HEK293 (cell line): ENCODE measurements at regions not wholly inside any gene's neighbourhood (a gene's known extent, or its start where the extent isn't known, plus 50 kb on each side); places are given as distances from the start of the nearest gene placed in this dataset.

Experiments
- CTCF ChIA-PET: fragments of 350-600 bp; formaldehyde crosslinking; extraction: SDS; loops from one replicate; lab custom pipeline; 2021; ENCODE audit warnings: antibody characterized with exemption; lab: Yijun Ruan, JAX
- POLR2A ChIA-PET: fragments of 300-600 bp; formaldehyde crosslinking; extraction: SDS; loops from one replicate; lab custom pipeline; 2020; ENCODE audit warnings: antibody characterized with exemption, inconsistent platforms; lab: Yijun Ruan, JAX
- H3K27ac ChIP-seq: fragments of 200-500 bp; sonication (Bioruptor generic); 2 replicates; pipeline ENCODE4 v1.5.1; 2014; ENCODE audit warnings: low read depth, low read length, control low read depth, inconsistent platforms; ENCODE audit errors: extremely low read depth
- H3K36me3 ChIP-seq, 2 experiments: fragments of 200-500 bp in 1 of 2; sonication (Bioruptor generic) in 1 of 2; 1 replicate in 1 of 2; 2 replicates in 1 of 2; pipeline ENCODE4 v1.5.1; 2014 to 2017; ENCODE audit warnings: inconsistent platforms in 2 of 2, low read length in 2 of 2; ENCODE audit not compliant: control insufficient read depth in 2 of 2, insufficient read depth in 1 of 2
- H3K4me1 ChIP-seq: fragments of 200-500 bp; sonication (Bioruptor generic); 2 replicates; pipeline ENCODE4 v1.5.1; 2014; ENCODE audit warnings: mild to moderate bottlenecking, low read length, inconsistent platforms; ENCODE audit not compliant: control insufficient read depth, insufficient read depth
- H3K4me3 ChIP-seq: 2 replicates; pipeline ENCODE4 v1.5.1; 2011; ENCODE audit warnings: low read depth, mild to moderate bottlenecking, control low read depth, low read length, moderate library complexity
- H3K9me3 ChIP-seq: fragments of 200-500 bp; sonication (Bioruptor generic); 2 replicates; pipeline ENCODE4 v1.5.1; 2014; ENCODE audit warnings: low read depth, low read length, inconsistent platforms; ENCODE audit not compliant: control insufficient read depth, insufficient read depth
- IKZF3 ChIP-seq: fragments of 450-650 bp; IDR thresholded peaks from 2 replicates; pipeline ENCODE4 v1.5.0; 2018; ENCODE audit warnings: missing biosample characterization, mild to moderate bottlenecking, missing genetic modification characterization, moderate library complexity
- KLF10 ChIP-seq: fragments of 450-650 bp; IDR thresholded peaks from 2 replicates; pipeline ENCODE4 v1.5.1; 2018; ENCODE audit warnings: missing biosample characterization, mild to moderate bottlenecking, missing genetic modification characterization
- PRDM1 ChIP-seq: fragments of 450-650 bp; formaldehyde crosslinking; IDR thresholded peaks from 2 replicates; pipeline ENCODE4; 2016; ENCODE audit warnings: missing biosample characterization, missing genetic modification characterization
- SALL2 ChIP-seq: fragments of 450-650 bp; formaldehyde crosslinking; IDR thresholded peaks from 2 replicates; pipeline ENCODE4 v1.5.0; 2017; ENCODE audit warnings: missing biosample characterization, mild to moderate bottlenecking, missing genetic modification characterization, borderline replicate concordance
- SP7 ChIP-seq: fragments of 450-650 bp; formaldehyde crosslinking; IDR thresholded peaks from 2 replicates; pipeline ENCODE4 v1.5.1; 2016; ENCODE audit warnings: missing biosample characterization, missing genetic modification characterization
- ZBTB1 ChIP-seq: fragments of 450-650 bp; formaldehyde crosslinking; IDR thresholded peaks from 2 replicates; pipeline ENCODE4 v1.5.1; 2016; ENCODE audit warnings: missing biosample characterization, missing genetic modification characterization
- ZNF266 ChIP-seq: fragments of 450-650 bp; formaldehyde crosslinking; IDR thresholded peaks from 2 replicates; pipeline ENCODE4 v1.5.1; 2016; ENCODE audit warnings: missing biosample characterization, missing genetic modification characterization, low read depth
- ZNF335 ChIP-seq: fragments of 450-650 bp; formaldehyde crosslinking; conservative IDR thresholded peaks from 2 replicates; pipeline ENCODE4 v1.5.1; 2016; ENCODE audit warnings: missing biosample characterization, missing genetic modification characterization
- ZNF394 ChIP-seq: fragments of 450-650 bp; formaldehyde crosslinking; IDR thresholded peaks from 2 replicates; pipeline ENCODE4 v1.5.1; 2016; ENCODE audit warnings: missing biosample characterization, missing genetic modification characterization, mild to moderate bottlenecking, moderate library complexity, borderline replicate concordance
- ZNF433 ChIP-seq: fragments of 450-650 bp; formaldehyde crosslinking; IDR thresholded peaks from 2 replicates; pipeline ENCODE4 v1.5.1; 2016; ENCODE audit warnings: missing biosample characterization, missing genetic modification characterization, low read depth
- ZNF555 ChIP-seq: fragments of 450-650 bp; formaldehyde crosslinking; conservative IDR thresholded peaks from 2 replicates; pipeline ENCODE4 v1.5.1; 2017; ENCODE audit warnings: missing biosample characterization, mild to moderate bottlenecking, missing genetic modification characterization, inconsistent platforms
- ZNF624 ChIP-seq: fragments of 450-650 bp; formaldehyde crosslinking; IDR thresholded peaks from 2 replicates; pipeline ENCODE4 v1.5.1; 2017; ENCODE audit warnings: missing biosample characterization, missing genetic modification characterization
- ZNF660 ChIP-seq: fragments of 450-650 bp; IDR thresholded peaks from 2 replicates; pipeline ENCODE4 v1.5.1; 2018; ENCODE audit warnings: missing biosample characterization, mild to moderate bottlenecking, missing genetic modification characterization
- TF ChIP-seq, protein P1 (sequence below): fragments of 450-650 bp; formaldehyde crosslinking; IDR thresholded peaks from 2 replicates; pipeline ENCODE4 v1.5.1; 2016; ENCODE audit warnings: missing biosample characterization, missing genetic modification characterization
- TF ChIP-seq, protein P2 (sequence below): fragments of 450-650 bp; formaldehyde crosslinking; IDR thresholded peaks from 2 replicates; pipeline ENCODE4 v1.5.1; 2016; ENCODE audit warnings: missing biosample characterization, missing genetic modification characterization
- TF ChIP-seq, protein P3 (sequence below): fragments of 450-650 bp; formaldehyde crosslinking; IDR thresholded peaks from 2 replicates; pipeline ENCODE4 v1.5.1; 2017; ENCODE audit warnings: missing biosample characterization, missing genetic modification characterization
- TF ChIP-seq, protein P4 (sequence below): fragments of 450-650 bp; formaldehyde crosslinking; conservative IDR thresholded peaks from 2 replicates; pipeline ENCODE4 v1.5.1; 2016; ENCODE audit warnings: low read depth, missing biosample characterization, missing genetic modification characterization
- TF ChIP-seq, protein P5 (sequence below): fragments of 450-650 bp; formaldehyde crosslinking; IDR thresholded peaks from 2 replicates; pipeline ENCODE4 v1.5.1; 2016; ENCODE audit warnings: missing biosample characterization, missing genetic modification characterization
- TF ChIP-seq, protein P6 (sequence below): sonication (generic); formaldehyde crosslinking; IDR thresholded peaks from 2 replicates; pipeline ENCODE4 v1.8.1; 2022; ENCODE audit warnings: mild to moderate bottlenecking, moderate library complexity, missing genetic modification reagents

DNA sequence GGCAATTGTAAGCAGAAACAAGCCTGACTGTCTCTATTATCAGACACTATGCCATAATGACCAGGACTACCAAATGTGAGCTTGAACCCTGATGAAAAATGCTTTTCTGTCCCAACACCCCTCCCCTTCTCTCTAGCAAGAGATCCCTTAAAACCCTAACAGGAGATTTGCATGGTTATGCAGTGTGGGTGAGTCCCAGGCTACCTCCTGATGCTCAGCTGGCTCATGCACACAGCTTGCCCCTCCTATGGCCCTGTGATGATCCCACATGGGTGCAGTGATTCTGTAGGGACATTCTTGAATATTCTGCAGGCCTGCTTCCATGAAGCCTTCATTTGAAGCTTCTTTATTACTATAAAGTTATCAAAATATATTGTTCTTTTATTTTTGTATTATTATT, 357.4 kb downstream of the AKAIN1 start (continued):
- no peak for TF ChIP-seq SALL2

DNA sequence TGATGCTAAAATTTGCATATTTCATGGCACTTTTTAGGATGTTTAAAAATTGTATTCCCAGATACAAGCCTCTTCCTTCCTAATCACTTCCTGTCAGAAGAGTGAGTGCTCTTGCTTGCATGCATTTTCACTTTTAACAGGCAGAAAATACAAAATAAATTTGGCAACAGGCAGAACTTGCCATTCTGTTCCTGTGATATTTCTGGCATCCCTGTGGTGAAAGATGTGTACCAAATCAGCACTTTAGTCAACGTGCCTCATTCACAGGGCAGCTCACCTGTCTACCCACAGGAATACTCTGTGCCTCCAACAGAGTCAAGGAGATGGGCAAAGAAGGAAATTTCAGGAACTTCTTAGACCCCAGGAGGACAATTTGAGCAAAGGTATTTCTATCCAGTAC, 360.9 kb downstream of the AKAIN1 start:
- TF ChIP-seq IKZF3 (tag by site-specific recombination), result no peak
- TF ChIP-seq, protein P1, sequence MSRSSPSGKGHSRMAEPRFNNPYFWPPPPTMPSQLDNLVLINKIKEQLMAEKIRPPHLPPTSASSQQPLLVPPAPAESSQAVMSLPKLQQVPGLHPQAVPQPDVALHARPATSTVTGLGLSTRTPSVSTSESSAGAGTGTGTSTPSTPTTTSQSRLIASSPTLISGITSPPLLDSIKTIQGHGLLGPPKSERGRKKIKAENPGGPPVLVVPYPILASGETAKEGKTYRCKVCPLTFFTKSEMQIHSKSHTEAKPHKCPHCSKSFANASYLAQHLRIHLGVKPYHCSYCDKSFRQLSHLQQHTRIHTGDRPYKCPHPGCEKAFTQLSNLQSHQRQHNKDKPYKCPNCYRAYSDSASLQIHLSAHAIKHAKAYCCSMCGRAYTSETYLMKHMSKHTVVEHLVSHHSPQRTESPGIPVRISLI (tag by site-specific recombination), result no peak
- no peak for TF ChIP-seq PRDM1
- TF ChIP-seq ZNF394, result no peak
- TF ChIP-seq SP7 (tag by site-specific recombination), result no peak
- TF ChIP-seq, all 188 proteins: peak for 0
- POLR2A ChIA-PET, result no interaction called here
- no peaks in the 10 kb centered on the region for H3K4me1 ChIP-seq
- no peaks in the 10 kb centered on the region for H3K36me3 ChIP-seq
- CTCF ChIA-PET, result no interaction called here
- H3K4me3 ChIP-seq, result no peak overlapping the region
- no peak overlapping the region for H3K27ac ChIP-seq
- H3K9me3 ChIP-seq, result no peaks in the 10 kb centered on the region

DNA sequence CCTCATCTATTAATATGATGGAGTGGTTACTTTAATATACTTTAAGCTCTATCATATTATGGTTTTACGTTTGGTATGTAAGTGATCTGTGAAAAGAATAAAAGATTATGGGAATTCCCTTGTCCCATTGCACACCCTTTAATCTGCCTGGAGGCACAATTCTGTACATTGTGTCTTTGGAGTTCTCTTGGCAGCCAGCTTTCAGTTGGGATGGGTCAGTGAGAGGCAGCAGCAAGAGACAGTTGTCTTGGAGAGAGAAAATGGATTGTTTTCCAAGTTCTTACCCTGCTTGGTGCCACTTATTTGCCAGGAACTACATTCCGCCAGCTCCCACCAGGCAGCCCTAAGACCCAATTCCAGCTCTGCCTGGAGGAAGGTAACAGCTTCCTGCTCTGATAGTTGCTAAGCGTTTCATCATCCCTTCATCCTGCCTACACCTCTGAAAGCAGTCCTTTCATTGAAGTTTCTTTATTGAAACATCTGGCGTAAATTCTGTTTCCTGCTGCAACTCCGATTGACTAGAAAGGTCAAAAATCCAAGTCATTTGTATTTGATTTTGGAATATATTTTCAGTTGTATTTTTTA, 365.2 kb downstream of the AKAIN1 start:
- TF ChIP-seq, protein P2, sequence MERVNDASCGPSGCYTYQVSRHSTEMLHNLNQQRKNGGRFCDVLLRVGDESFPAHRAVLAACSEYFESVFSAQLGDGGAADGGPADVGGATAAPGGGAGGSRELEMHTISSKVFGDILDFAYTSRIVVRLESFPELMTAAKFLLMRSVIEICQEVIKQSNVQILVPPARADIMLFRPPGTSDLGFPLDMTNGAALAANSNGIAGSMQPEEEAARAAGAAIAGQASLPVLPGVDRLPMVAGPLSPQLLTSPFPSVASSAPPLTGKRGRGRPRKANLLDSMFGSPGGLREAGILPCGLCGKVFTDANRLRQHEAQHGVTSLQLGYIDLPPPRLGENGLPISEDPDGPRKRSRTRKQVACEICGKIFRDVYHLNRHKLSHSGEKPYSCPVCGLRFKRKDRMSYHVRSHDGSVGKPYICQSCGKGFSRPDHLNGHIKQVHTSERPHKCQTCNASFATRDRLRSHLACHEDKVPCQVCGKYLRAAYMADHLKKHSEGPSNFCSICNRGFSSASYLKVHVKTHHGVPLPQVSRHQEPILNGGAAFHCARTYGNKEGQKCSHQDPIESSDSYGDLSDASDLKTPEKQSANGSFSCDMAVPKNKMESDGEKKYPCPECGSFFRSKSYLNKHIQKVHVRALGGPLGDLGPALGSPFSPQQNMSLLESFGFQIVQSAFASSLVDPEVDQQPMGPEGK (tag by site-specific recombination), result no peak
- TF ChIP-seq ZNF555 (tag by site-specific recombination) (no peak), ZNF266 (tag by site-specific recombination) (no peak), ZNF335 (tag by site-specific recombination) (no peak), ZBTB1 (no peak), ZNF660 (tag by site-specific recombination) (no peak), ZNF433 (no peak), KLF10 (no peak), ZNF624 (tag by site-specific recombination) (no peak)
- TF ChIP-seq, protein P3, sequence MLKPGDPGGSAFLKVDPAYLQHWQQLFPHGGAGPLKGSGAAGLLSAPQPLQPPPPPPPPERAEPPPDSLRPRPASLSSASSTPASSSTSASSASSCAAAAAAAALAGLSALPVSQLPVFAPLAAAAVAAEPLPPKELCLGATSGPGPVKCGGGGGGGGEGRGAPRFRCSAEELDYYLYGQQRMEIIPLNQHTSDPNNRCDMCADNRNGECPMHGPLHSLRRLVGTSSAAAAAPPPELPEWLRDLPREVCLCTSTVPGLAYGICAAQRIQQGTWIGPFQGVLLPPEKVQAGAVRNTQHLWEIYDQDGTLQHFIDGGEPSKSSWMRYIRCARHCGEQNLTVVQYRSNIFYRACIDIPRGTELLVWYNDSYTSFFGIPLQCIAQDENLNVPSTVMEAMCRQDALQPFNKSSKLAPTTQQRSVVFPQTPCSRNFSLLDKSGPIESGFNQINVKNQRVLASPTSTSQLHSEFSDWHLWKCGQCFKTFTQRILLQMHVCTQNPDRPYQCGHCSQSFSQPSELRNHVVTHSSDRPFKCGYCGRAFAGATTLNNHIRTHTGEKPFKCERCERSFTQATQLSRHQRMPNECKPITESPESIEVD (tag by site-specific recombination), result no peak
- TF ChIP-seq, protein P4, sequence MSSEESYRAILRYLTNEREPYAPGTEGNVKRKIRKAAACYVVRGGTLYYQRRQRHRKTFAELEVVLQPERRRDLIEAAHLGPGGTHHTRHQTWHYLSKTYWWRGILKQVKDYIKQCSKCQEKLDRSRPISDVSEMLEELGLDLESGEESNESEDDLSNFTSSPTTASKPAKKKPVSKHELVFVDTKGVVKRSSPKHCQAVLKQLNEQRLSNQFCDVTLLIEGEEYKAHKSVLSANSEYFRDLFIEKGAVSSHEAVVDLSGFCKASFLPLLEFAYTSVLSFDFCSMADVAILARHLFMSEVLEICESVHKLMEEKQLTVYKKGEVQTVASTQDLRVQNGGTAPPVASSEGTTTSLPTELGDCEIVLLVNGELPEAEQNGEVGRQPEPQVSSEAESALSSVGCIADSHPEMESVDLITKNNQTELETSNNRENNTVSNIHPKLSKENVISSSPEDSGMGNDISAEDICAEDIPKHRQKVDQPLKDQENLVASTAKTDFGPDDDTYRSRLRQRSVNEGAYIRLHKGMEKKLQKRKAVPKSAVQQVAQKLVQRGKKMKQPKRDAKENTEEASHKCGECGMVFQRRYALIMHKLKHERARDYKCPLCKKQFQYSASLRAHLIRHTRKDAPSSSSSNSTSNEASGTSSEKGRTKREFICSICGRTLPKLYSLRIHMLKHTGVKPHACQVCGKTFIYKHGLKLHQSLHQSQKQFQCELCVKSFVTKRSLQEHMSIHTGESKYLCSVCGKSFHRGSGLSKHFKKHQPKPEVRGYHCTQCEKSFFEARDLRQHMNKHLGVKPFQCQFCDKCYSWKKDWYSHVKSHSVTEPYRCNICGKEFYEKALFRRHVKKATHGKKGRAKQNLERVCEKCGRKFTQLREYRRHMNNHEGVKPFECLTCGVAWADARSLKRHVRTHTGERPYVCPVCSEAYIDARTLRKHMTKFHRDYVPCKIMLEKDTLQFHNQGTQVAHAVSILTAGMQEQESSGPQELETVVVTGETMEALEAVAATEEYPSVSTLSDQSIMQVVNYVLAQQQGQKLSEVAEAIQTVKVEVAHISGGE, result no peak
- TF ChIP-seq, protein P5, sequence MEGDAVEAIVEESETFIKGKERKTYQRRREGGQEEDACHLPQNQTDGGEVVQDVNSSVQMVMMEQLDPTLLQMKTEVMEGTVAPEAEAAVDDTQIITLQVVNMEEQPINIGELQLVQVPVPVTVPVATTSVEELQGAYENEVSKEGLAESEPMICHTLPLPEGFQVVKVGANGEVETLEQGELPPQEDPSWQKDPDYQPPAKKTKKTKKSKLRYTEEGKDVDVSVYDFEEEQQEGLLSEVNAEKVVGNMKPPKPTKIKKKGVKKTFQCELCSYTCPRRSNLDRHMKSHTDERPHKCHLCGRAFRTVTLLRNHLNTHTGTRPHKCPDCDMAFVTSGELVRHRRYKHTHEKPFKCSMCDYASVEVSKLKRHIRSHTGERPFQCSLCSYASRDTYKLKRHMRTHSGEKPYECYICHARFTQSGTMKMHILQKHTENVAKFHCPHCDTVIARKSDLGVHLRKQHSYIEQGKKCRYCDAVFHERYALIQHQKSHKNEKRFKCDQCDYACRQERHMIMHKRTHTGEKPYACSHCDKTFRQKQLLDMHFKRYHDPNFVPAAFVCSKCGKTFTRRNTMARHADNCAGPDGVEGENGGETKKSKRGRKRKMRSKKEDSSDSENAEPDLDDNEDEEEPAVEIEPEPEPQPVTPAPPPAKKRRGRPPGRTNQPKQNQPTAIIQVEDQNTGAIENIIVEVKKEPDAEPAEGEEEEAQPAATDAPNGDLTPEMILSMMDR, result no peak
- TF ChIP-seq, protein P6, sequence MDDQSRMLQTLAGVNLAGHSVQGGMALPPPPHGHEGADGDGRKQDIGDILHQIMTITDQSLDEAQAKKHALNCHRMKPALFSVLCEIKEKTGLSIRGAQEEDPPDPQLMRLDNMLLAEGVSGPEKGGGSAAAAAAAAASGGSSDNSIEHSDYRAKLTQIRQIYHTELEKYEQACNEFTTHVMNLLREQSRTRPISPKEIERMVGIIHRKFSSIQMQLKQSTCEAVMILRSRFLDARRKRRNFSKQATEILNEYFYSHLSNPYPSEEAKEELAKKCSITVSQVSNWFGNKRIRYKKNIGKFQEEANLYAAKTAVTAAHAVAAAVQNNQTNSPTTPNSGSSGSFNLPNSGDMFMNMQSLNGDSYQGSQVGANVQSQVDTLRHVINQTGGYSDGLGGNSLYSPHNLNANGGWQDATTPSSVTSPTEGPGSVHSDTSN, result no peak
- H3K4me1 ChIP-seq, result no peaks in the 10 kb centered on the region
- no peak overlapping the region for H3K4me3 ChIP-seq
- ChIA-PET CTCF (no interaction called here), POLR2A (no interaction called here)
- H3K27ac ChIP-seq, result no peak overlapping the region
- no peaks in the 10 kb centered on the region for H3K9me3 ChIP-seq
- no peaks in the 10 kb centered on the region for H3K36me3 ChIP-seq
